OCI-LY3 (cell line): ENCODE measurements at regions not wholly inside any gene's neighbourhood (a gene's known extent, or its start where the extent isn't known, plus 50 kb on each side); places are given as distances from the start of the nearest gene placed in this dataset.

Source experiments
- H2AFZ ChIP-seq: fragments of 200-600, 300-600 bp; shearing (Covaris generic); 2 replicates; pipeline ENCODE4 v1.6.0; 2014; ENCODE audit warnings: antibody characterized with exemption, low read depth, low read length
- H3K27ac ChIP-seq: fragments of 200-600, 300-600 bp; sonication (generic); 2 replicates; pipeline ENCODE4 v1.5.1; 2014; ENCODE audit warnings: mild to moderate bottlenecking, low read length, moderate library complexity, mixed read lengths
- H3K27me3 ChIP-seq: fragments of 200-600, 300-600 bp; sonication (generic); 2 replicates; pipeline ENCODE4 v1.6.1; 2014; ENCODE audit warnings: low read depth, low read length, mixed read lengths
- H3K36me3 ChIP-seq: fragments of 200-600, 300-600 bp; sonication (generic); replicated peaks from 2 replicates; pipeline ENCODE3; 2014; ENCODE audit warnings: low read depth, low read length, mixed read lengths
- H3K4me1 ChIP-seq: fragments of 300-600, 200-600 bp; sonication (generic); 2 replicates; pipeline ENCODE4 v1.6.1; 2014; ENCODE audit warnings: low read length, mixed read lengths
- H3K4me2 ChIP-seq: fragments of 200-600, 300-600 bp; sonication (generic); 2 replicates; pipeline ENCODE4 v1.6.1; 2014; ENCODE audit warnings: low read length, mixed read lengths
- H3K4me3 ChIP-seq: fragments of 300-600, 200-600 bp; sonication (generic); 2 replicates; pipeline ENCODE4 v1.5.1; 2014; ENCODE audit warnings: antibody characterized with exemption, mild to moderate bottlenecking, low read length, moderate library complexity
- H3K79me2 ChIP-seq: fragments of 300-600, 200-600 bp; shearing (Covaris generic); 2 replicates; pipeline ENCODE4 v1.6.1; 2014; ENCODE audit warnings: mild to moderate bottlenecking, low read length, mixed read lengths
- H3K9ac ChIP-seq: fragments of 300-600, 200-600 bp; shearing (Covaris generic); 2 replicates; pipeline ENCODE4 v1.6.0; 2014; ENCODE audit warnings: mild to moderate bottlenecking, low read length, moderate library complexity
- H3K9me3 ChIP-seq: fragments of 200-600, 300-600 bp; shearing (Covaris generic); 2 replicates; pipeline ENCODE4 v1.6.1; 2014; ENCODE audit warnings: low read length, mixed read lengths; ENCODE audit not compliant: insufficient read depth
- H4K20me1 ChIP-seq: fragments of 200-600, 300-600 bp; sonication (generic); 2 replicates; pipeline ENCODE4 v1.6.1; 2016; ENCODE audit warnings: low read length, mixed read lengths; ENCODE audit not compliant: insufficient read depth
- CTCF ChIP-seq: fragments of 200-600, 300-600 bp; sonication (generic); IDR thresholded peaks from 2 replicates; pipeline ENCODE4 v1.5.1; 2014; ENCODE audit warnings: antibody characterized with exemption, low read length, low read depth
- EZH2phosphoT487 ChIP-seq: fragments of 200-600 bp; shearing (Covaris generic); IDR thresholded peaks from 2 replicates; pipeline ENCODE4 v1.6.1; 2018; ENCODE audit warnings: antibody characterized with exemption, mixed run types, low read depth

GRCh38 chr5:68033029-68033428 lies 182.5 kb upstream of the PIK3R1 start:
- no peaks in the 10 kb centered on the region for H3K27me3 ChIP-seq
- no peaks in the 10 kb centered on the region for H3K4me1 ChIP-seq
- no peak overlapping the region for H3K9ac ChIP-seq
- H3K27ac ChIP-seq = no peak overlapping the region
- H3K4me3 ChIP-seq = no peak overlapping the region
- H3K4me2 ChIP-seq = no peak overlapping the region
- no peaks in the 10 kb centered on the region for H3K79me2 ChIP-seq
- no peak for TF ChIP-seq CTCF
- no peak for TF ChIP-seq EZH2phosphoT487
- H2AFZ ChIP-seq = no peak overlapping the region
- H4K20me1 ChIP-seq = no peaks in the 10 kb centered on the region
- no peaks in the 10 kb centered on the region for H3K36me3 ChIP-seq
- no peaks in the 10 kb centered on the region for H3K9me3 ChIP-seq

GRCh38 chr5:68032216-68032762 lies 183.3 kb upstream of the PIK3R1 start:
- H3K4me1 ChIP-seq = no peaks in the 10 kb centered on the region
- no peak overlapping the region for H3K4me2 ChIP-seq
- H2AFZ ChIP-seq = no peak overlapping the region
- H4K20me1 ChIP-seq = no peaks in the 10 kb centered on the region
- H3K4me3 ChIP-seq = no peak overlapping the region
- no peaks in the 10 kb centered on the region for H3K36me3 ChIP-seq
- no peaks in the 10 kb centered on the region for H3K79me2 ChIP-seq
- no peaks in the 10 kb centered on the region for H3K9me3 ChIP-seq
- no peaks in the 10 kb centered on the region for H3K27me3 ChIP-seq
- TF ChIP-seq EZH2phosphoT487 (no peak), CTCF (no peak)
- H3K9ac ChIP-seq = no peak overlapping the region
- H3K27ac ChIP-seq = no peak overlapping the region

GRCh38 chr5:68028131-68028727 lies 187.3 kb upstream of the PIK3R1 start:
- Histone ChIP-seq H3K27me3 (no peaks in the 10 kb centered on the region), H3K9ac (no peak overlapping the region), H3K36me3 (no peaks in the 10 kb centered on the region), H3K4me2 (no peak overlapping the region), H3K9me3 (no peaks in the 10 kb centered on the region), H4K20me1 (no peaks in the 10 kb centered on the region), H3K27ac (no peak overlapping the region), H3K4me3 (no peak overlapping the region), H3K4me1 (0 out of 2 replicates have a peak, but pooled peaks cover 2% of the 10 kb centered on the region), H2AFZ (no peak overlapping the region), H3K79me2 (no peaks in the 10 kb centered on the region)
- TF ChIP-seq EZH2phosphoT487 (no peak), CTCF (no peak)

GRCh38 chr5:68027519-68027918 lies 188.0 kb upstream of the PIK3R1 start:
- H2AFZ ChIP-seq = no peak overlapping the region
- H3K27me3 ChIP-seq = no peaks in the 10 kb centered on the region
- H3K79me2 ChIP-seq = no peaks in the 10 kb centered on the region
- no peaks in the 10 kb centered on the region for H4K20me1 ChIP-seq
- H3K36me3 ChIP-seq = no peaks in the 10 kb centered on the region
- TF ChIP-seq EZH2phosphoT487 = no peak
- TF ChIP-seq CTCF = no peak
- 0 out of 2 replicates have a peak, but pooled peaks cover 2% of the 10 kb centered on the region for H3K4me1 ChIP-seq
- no peaks in the 10 kb centered on the region for H3K9me3 ChIP-seq
- H3K4me3 ChIP-seq = no peak overlapping the region
- no peak overlapping the region for H3K4me2 ChIP-seq
- no peak overlapping the region for H3K27ac ChIP-seq
- no peak overlapping the region for H3K9ac ChIP-seq
